ENCODE measurements at regions not wholly inside any gene's neighbourhood (a gene's known extent, or its start where the extent isn't known, plus 50 kb on each side); places are given as distances from the start of the nearest gene placed in this dataset.

DNA sequence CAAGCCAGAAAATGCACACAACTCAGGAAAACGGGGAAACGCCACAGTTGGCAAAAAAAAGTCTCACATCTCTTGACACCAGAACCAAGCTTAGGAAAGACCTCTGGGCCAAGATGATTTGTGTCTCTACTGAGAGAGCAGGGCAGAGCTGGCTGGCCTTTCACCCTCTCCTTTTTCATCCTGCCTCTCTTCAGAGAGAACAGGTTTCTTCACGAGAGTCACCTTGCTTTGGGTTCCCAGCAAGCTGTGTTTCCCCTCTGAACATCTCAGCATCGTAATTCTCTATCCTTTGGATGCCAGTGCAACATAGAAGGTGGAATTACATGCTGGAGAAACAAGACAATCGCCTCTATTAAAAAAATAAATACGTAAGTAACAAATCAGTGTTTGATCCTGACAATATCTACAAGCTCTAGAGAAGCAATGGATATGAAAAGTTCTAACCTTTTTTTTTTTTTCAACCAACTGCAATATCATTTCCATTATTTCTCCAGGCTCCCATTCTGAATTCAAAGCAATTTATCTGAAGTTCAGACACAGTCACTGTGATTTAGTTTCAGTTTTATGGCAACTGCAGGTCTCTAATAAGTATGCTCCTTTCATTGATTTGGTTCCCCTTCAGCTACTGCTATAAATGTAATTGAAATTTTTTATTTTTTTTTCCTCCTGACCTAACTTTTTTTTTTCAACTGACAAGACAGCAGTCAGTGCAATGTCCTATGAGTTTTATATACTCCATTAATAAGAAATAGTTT is 708.6 kb downstream of the DTWD2 start:
- TF ChIP-seq CTCF (IDR thresholded peaks at IDR 0.05) (no peak), NPAS2 (CRISPR knock-in tag; IDR thresholded peaks at IDR 0.05; ENCODE audit: borderline replicate concordance) (no peak), HDAC2 (IDR thresholded peaks at IDR 0.05) (no peak), EP300 (IDR thresholded peaks at IDR 0.05) (no peak), MYC (IDR thresholded peaks at IDR 0.05; ENCODE audit: borderline replicate concordance, low read length) (no peak), JUNB (IDR thresholded peaks at IDR 0.05) (no peak), POLR2A (IDR thresholded peaks at IDR 0.05; ENCODE audit: low read length) (no peak), CEBPB (IDR thresholded peaks at IDR 0.05) (no peak), KDM5A (IDR thresholded peaks at IDR 0.05) (no peak)
- TF ChIP-seq, protein P1, sequence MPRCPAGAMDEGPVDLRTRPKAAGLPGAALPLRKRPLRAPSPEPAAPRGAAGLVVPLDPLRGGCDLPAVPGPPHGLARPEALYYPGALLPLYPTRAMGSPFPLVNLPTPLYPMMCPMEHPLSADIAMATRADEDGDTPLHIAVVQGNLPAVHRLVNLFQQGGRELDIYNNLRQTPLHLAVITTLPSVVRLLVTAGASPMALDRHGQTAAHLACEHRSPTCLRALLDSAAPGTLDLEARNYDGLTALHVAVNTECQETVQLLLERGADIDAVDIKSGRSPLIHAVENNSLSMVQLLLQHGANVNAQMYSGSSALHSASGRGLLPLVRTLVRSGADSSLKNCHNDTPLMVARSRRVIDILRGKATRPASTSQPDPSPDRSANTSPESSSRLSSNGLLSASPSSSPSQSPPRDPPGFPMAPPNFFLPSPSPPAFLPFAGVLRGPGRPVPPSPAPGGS (IDR thresholded peaks at IDR 0.05), result no peak
